ENCODE measurements at regions not wholly inside any gene's neighbourhood (a gene's known extent, or its start where the extent isn't known, plus 50 kb on each side); places are given as distances from the start of the nearest gene placed in this dataset.
"Not testable (repeated sequence)": the region's sequence is repeated elsewhere in the genome, so short reads cannot be mapped to it uniquely, and the experiment has no call there.

- H3K27ac ChIP-seq (ENCODE audit: low read length); H3K4me1 ChIP-seq (ENCODE audit: control insufficient read depth, insufficient read depth, low read length); intact Hi-C loops (cut with DNase I); ATAC-seq; DNase-seq; H3K9me3 ChIP-seq (ENCODE audit: control insufficient read depth, low read length); H3K27me3 ChIP-seq (ENCODE audit: control insufficient read depth, insufficient read depth); H3K4me3 ChIP-seq (ENCODE audit: low read length): not testable (repeated sequence)
- WGBS = 73% methylated on average over 2 of the region's 3 CpGs
Observed at GRCh38 chr17:53455943-53456342, 366.8 kb upstream of the KIF2B start.

GRCh38 chr17:53454337-53454736, 368.4 kb upstream of the KIF2B start:
- intact Hi-C loops (cut with DNase I) = no loop called here
- Histone ChIP-seq H3K27ac (ENCODE audit: low read length) (no peak overlapping the region), H3K4me3 (ENCODE audit: low read length) (no peak overlapping the region), H3K27me3 (ENCODE audit: control insufficient read depth, insufficient read depth) (no peaks in the 10 kb centered on the region), H3K9me3 (ENCODE audit: control insufficient read depth, low read length) (no peaks in the 10 kb centered on the region), H3K4me1 (ENCODE audit: control insufficient read depth, insufficient read depth, low read length) (no peaks in the 10 kb centered on the region)
- WGBS = 32% methylated on average over 2 of the region's 2 CpGs
- no peak for DNase-seq
- no peak for ATAC-seq

GRCh38 chr17:53449324-53449723, 373.4 kb upstream of the KIF2B start:
- DNase-seq (no peak), ATAC-seq (no peak)
- H3K27ac ChIP-seq (ENCODE audit: low read length) = no peak overlapping the region
- no peak overlapping the region for H3K4me3 ChIP-seq (ENCODE audit: low read length)
- no peaks in the 10 kb centered on the region for H3K27me3 ChIP-seq (ENCODE audit: control insufficient read depth, insufficient read depth)
- 48% methylated on average over 4 of the region's 4 CpGs for WGBS
- no peaks in the 10 kb centered on the region for H3K4me1 ChIP-seq (ENCODE audit: control insufficient read depth, insufficient read depth, low read length)
- H3K9me3 ChIP-seq (ENCODE audit: control insufficient read depth, low read length) = no peaks in the 10 kb centered on the region
- intact Hi-C loops (cut with DNase I) = no loop called here

- no peaks in the 10 kb centered on the region for H3K9me3 ChIP-seq (ENCODE audit: control insufficient read depth, low read length)
- no peak overlapping the region for H3K4me3 ChIP-seq (ENCODE audit: low read length)
- DNase-seq = no peak
- intact Hi-C loops (cut with DNase I) = no loop called here
- H3K27me3 ChIP-seq (ENCODE audit: control insufficient read depth, insufficient read depth) = no peaks in the 10 kb centered on the region
- ATAC-seq = no peak
- WGBS = 87% methylated on average over 1 of the region's 1 CpG
- H3K4me1 ChIP-seq (ENCODE audit: control insufficient read depth, insufficient read depth, low read length) = no peaks in the 10 kb centered on the region
- no peak overlapping the region for H3K27ac ChIP-seq (ENCODE audit: low read length)
Observed at GRCh38 chr17:53428913-53429312, 393.8 kb upstream of the KIF2B start.

GRCh38 chr17:53426505-53426904, 396.2 kb upstream of the KIF2B start:
- DNase-seq (no peak), ATAC-seq (no peak)
- H3K9me3 ChIP-seq (ENCODE audit: control insufficient read depth, low read length) = no peaks in the 10 kb centered on the region
- no peaks in the 10 kb centered on the region for H3K4me1 ChIP-seq (ENCODE audit: control insufficient read depth, insufficient read depth, low read length)
- intact Hi-C loops (cut with DNase I) = no loop called here
- no peaks in the 10 kb centered on the region for H3K27me3 ChIP-seq (ENCODE audit: control insufficient read depth, insufficient read depth)
- no peak overlapping the region for H3K4me3 ChIP-seq (ENCODE audit: low read length)
- 70% methylated on average over 3 of the region's 3 CpGs for WGBS
- H3K27ac ChIP-seq (ENCODE audit: low read length) = no peak overlapping the region

GRCh38 chr17:53420035-53420641, 402.6 kb upstream of the KIF2B start:
- intact Hi-C loops (cut with DNase I) = no loop called here
- Histone ChIP-seq H3K4me1 (ENCODE audit: control insufficient read depth, insufficient read depth, low read length) (no peaks in the 10 kb centered on the region), H3K9me3 (ENCODE audit: control insufficient read depth, low read length) (no peaks in the 10 kb centered on the region), H3K4me3 (ENCODE audit: low read length) (no peak overlapping the region), H3K27ac (ENCODE audit: low read length) (no peak overlapping the region), H3K27me3 (ENCODE audit: control insufficient read depth, insufficient read depth) (no peaks in the 10 kb centered on the region)
- DNase-seq (no peak), ATAC-seq (no peak)
- 84% methylated on average over 4 of the region's 4 CpGs for WGBS

- no peak for DNase-seq
- H3K27ac ChIP-seq (ENCODE audit: low read length) = no peak overlapping the region
- no peaks in the 10 kb centered on the region for H3K27me3 ChIP-seq (ENCODE audit: control insufficient read depth, insufficient read depth)
- no peak for ATAC-seq
- H3K4me1 ChIP-seq (ENCODE audit: control insufficient read depth, insufficient read depth, low read length) = no peaks in the 10 kb centered on the region
- WGBS = 69% methylated on average over 2 of the region's 2 CpGs
- no peaks in the 10 kb centered on the region for H3K9me3 ChIP-seq (ENCODE audit: control insufficient read depth, low read length)
- H3K4me3 ChIP-seq (ENCODE audit: low read length) = no peak overlapping the region
- intact Hi-C loops (cut with DNase I) = no loop called here
Observed at GRCh38 chr17:53409588-53409987, 413.1 kb upstream of the KIF2B start.

GRCh38 chr17:53406907-53407306, 415.8 kb upstream of the KIF2B start:
- intact Hi-C loops (cut with DNase I) = no loop called here
- no peaks in the 10 kb centered on the region for H3K9me3 ChIP-seq (ENCODE audit: control insufficient read depth, low read length)
- 82% methylated on average over 4 of the region's 4 CpGs for WGBS
- no peak overlapping the region for H3K27ac ChIP-seq (ENCODE audit: low read length)
- ATAC-seq (no peak), DNase-seq (no peak)
- H3K4me3 ChIP-seq (ENCODE audit: low read length) = no peak overlapping the region
- no peaks in the 10 kb centered on the region for H3K27me3 ChIP-seq (ENCODE audit: control insufficient read depth, insufficient read depth)
- H3K4me1 ChIP-seq (ENCODE audit: control insufficient read depth, insufficient read depth, low read length) = no peaks in the 10 kb centered on the region

- no peaks in the 10 kb centered on the region for H3K4me1 ChIP-seq (ENCODE audit: control insufficient read depth, insufficient read depth, low read length)
- H3K27ac ChIP-seq (ENCODE audit: low read length) = no peak overlapping the region
- intact Hi-C loops (cut with DNase I) = no loop called here
- WGBS = 85% methylated on average over 6 of the region's 6 CpGs
- DNase-seq (no peak), ATAC-seq (no peak)
- H3K27me3 ChIP-seq (ENCODE audit: control insufficient read depth, insufficient read depth) = no peaks in the 10 kb centered on the region
- H3K4me3 ChIP-seq (ENCODE audit: low read length) = no peak overlapping the region
- no peaks in the 10 kb centered on the region for H3K9me3 ChIP-seq (ENCODE audit: control insufficient read depth, low read length)
Observed at GRCh38 chr17:53391197-53391596, 431.5 kb upstream of the KIF2B start.

GRCh38 chr17:53390575-53390974, 432.2 kb upstream of the KIF2B start:
- intact Hi-C loops (cut with DNase I) = no loop called here
- no peaks in the 10 kb centered on the region for H3K4me1 ChIP-seq (ENCODE audit: control insufficient read depth, insufficient read depth, low read length)
- WGBS = 51% methylated on average over 2 of the region's 2 CpGs
- H3K4me3 ChIP-seq (ENCODE audit: low read length) = no peak overlapping the region
- H3K27ac ChIP-seq (ENCODE audit: low read length) = no peak overlapping the region
- H3K9me3 ChIP-seq (ENCODE audit: control insufficient read depth, low read length) = no peaks in the 10 kb centered on the region
- no peaks in the 10 kb centered on the region for H3K27me3 ChIP-seq (ENCODE audit: control insufficient read depth, insufficient read depth)
- DNase-seq = no peak
- ATAC-seq = no peak

- H3K4me3 ChIP-seq (ENCODE audit: low read length) = no peak overlapping the region
- no peak overlapping the region for H3K27ac ChIP-seq (ENCODE audit: low read length)
- H3K27me3 ChIP-seq (ENCODE audit: control insufficient read depth, insufficient read depth) = no peaks in the 10 kb centered on the region
- intact Hi-C loops (cut with DNase I) = no loop called here
- no peaks in the 10 kb centered on the region for H3K4me1 ChIP-seq (ENCODE audit: control insufficient read depth, insufficient read depth, low read length)
- no peak for ATAC-seq
- H3K9me3 ChIP-seq (ENCODE audit: control insufficient read depth, low read length) = no peaks in the 10 kb centered on the region
- WGBS = 60% methylated on average over 3 of the region's 3 CpGs
- no peak for DNase-seq
Observed at GRCh38 chr17:53387745-53388144, 435.0 kb upstream of the KIF2B start.

- ATAC-seq (no peak), DNase-seq (peak; percentile 8 to 30 (median 11))
- no peaks in the 10 kb centered on the region for H3K9me3 ChIP-seq (ENCODE audit: control insufficient read depth, low read length)
- H3K27ac ChIP-seq (ENCODE audit: low read length) = no peak overlapping the region
- intact Hi-C loops (cut with DNase I) = no loop called here
- no peak overlapping the region for H3K4me3 ChIP-seq (ENCODE audit: low read length)
- H3K4me1 ChIP-seq (ENCODE audit: control insufficient read depth, insufficient read depth, low read length) = no peaks in the 10 kb centered on the region
- no peaks in the 10 kb centered on the region for H3K27me3 ChIP-seq (ENCODE audit: control insufficient read depth, insufficient read depth)
- 25% methylated on average over 3 of the region's 3 CpGs for whole genome bisulfite sequencing
Observed at GRCh38 chr17:53353919-53354351, 468.8 kb upstream of the KIF2B start.
